ENCODE measurements at regions not wholly inside any gene's neighbourhood (a gene's known extent, or its start where the extent isn't known, plus 50 kb on each side); places are given as distances from the start of the nearest gene placed in this dataset.

GRCh38 chr1:90502696-90503095 is 214.4 kb downstream of the BARHL2 start:
- H3K9ac ChIP-seq (ENCODE audit: low read length): no peak overlapping the region
- H3K4me1 ChIP-seq (ENCODE audit: insufficient read depth, low read length, severe bottlenecking): no peaks in the 10 kb centered on the region
- H3K9me2 ChIP-seq (ENCODE audit: low read depth, low read length): no peaks in the 10 kb centered on the region
- no peaks in the 10 kb centered on the region for H3F3A ChIP-seq (ENCODE audit: insufficient read depth, low read length)
- no peaks in the 10 kb centered on the region for H3K79me2 ChIP-seq (ENCODE audit: insufficient read depth, low read length)
- no peak overlapping the region for H2AFZ ChIP-seq (ENCODE audit: low read length)
- H3K4me2 ChIP-seq (ENCODE audit: low read length): no peak overlapping the region
- no peaks in the 10 kb centered on the region for H4K20me1 ChIP-seq (ENCODE audit: insufficient read depth, low read length)
- no peak overlapping the region for H3K27ac ChIP-seq (ENCODE audit: low read depth, low read length, poor library complexity, severe bottlenecking)
- 0 out of 2 replicates have a peak, but pooled peaks cover 6% of the 10 kb centered on the region for H3K27me3 ChIP-seq (ENCODE audit: insufficient read depth, low read length)
- H3K4me3 ChIP-seq (ENCODE audit: low read depth, low read length, poor library complexity, severe bottlenecking): no peak overlapping the region
- no peaks in the 10 kb centered on the region for H3K36me3 ChIP-seq (ENCODE audit: insufficient read depth, low read length)
- TF ChIP-seq EZH2 (IDR thresholded peaks at IDR 0.05; ENCODE audit: borderline replicate concordance, low read length) (no peak), CTCF (IDR thresholded peaks at IDR 0.05; ENCODE audit: low read length) (no peak)
- no peaks in the 10 kb centered on the region for H3K9me3 ChIP-seq (ENCODE audit: low read length)

DNA sequence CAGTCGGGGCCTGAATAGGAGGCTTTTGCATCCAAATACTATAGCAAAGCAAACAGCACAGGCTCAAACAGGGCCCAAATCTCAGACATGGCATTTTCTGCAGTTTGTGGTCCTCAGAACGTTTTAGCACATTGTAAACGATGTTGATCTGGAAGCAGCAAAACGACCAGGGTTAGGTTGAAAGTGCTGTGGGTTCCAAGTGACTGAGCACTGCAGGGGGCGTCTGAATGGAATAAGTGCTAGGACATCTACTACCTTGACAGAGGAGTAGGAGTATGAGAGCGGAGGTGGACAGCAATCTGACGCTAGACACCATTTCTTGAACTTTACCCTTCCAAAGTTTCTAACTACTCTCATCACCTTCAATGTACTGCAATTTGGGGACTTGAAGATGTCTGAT is 214.9 kb downstream of the BARHL2 start:
- Histone ChIP-seq H3K9me3 (ENCODE audit: low read length) (no peaks in the 10 kb centered on the region), H3K27me3 (ENCODE audit: insufficient read depth, low read length) (0 out of 2 replicates have a peak, but pooled peaks cover 6% of the 10 kb centered on the region), H3K36me3 (ENCODE audit: insufficient read depth, low read length) (no peaks in the 10 kb centered on the region), H4K20me1 (ENCODE audit: insufficient read depth, low read length) (no peaks in the 10 kb centered on the region), H2AFZ (ENCODE audit: low read length) (no peak overlapping the region), H3K79me2 (ENCODE audit: insufficient read depth, low read length) (no peaks in the 10 kb centered on the region), H3K4me2 (ENCODE audit: low read length) (no peak overlapping the region), H3K27ac (ENCODE audit: low read depth, low read length, poor library complexity, severe bottlenecking) (no peak overlapping the region), H3K9ac (ENCODE audit: low read length) (no peak overlapping the region), H3K4me3 (ENCODE audit: low read depth, low read length, poor library complexity, severe bottlenecking) (no peak overlapping the region), H3K9me2 (ENCODE audit: low read depth, low read length) (no peaks in the 10 kb centered on the region), H3K4me1 (ENCODE audit: insufficient read depth, low read length, severe bottlenecking) (no peaks in the 10 kb centered on the region), H3F3A (ENCODE audit: insufficient read depth, low read length) (no peaks in the 10 kb centered on the region)
- TF ChIP-seq CTCF (IDR thresholded peaks at IDR 0.05; ENCODE audit: low read length) (0 out of 2 replicates have a peak, but pooled peaks have one; percentile 15), EZH2 (IDR thresholded peaks at IDR 0.05; ENCODE audit: borderline replicate concordance, low read length) (no peak)

GRCh38 chr1:90501281-90501680 is 215.8 kb downstream of the BARHL2 start:
- Histone ChIP-seq H3K36me3 (ENCODE audit: insufficient read depth, low read length) (no peaks in the 10 kb centered on the region), H3K9me3 (ENCODE audit: low read length) (no peaks in the 10 kb centered on the region), H3K4me2 (ENCODE audit: low read length) (no peak overlapping the region), H2AFZ (ENCODE audit: low read length) (no peak overlapping the region), H3K79me2 (ENCODE audit: insufficient read depth, low read length) (no peaks in the 10 kb centered on the region), H3K9me2 (ENCODE audit: low read depth, low read length) (no peaks in the 10 kb centered on the region), H3K9ac (ENCODE audit: low read length) (no peak overlapping the region), H4K20me1 (ENCODE audit: insufficient read depth, low read length) (no peaks in the 10 kb centered on the region), H3K27ac (ENCODE audit: low read depth, low read length, poor library complexity, severe bottlenecking) (no peak overlapping the region), H3K27me3 (ENCODE audit: insufficient read depth, low read length) (0 out of 2 replicates have a peak, but pooled peaks cover 6% of the 10 kb centered on the region), H3K4me1 (ENCODE audit: insufficient read depth, low read length, severe bottlenecking) (no peaks in the 10 kb centered on the region), H3K4me3 (ENCODE audit: low read depth, low read length, poor library complexity, severe bottlenecking) (no peak overlapping the region), H3F3A (ENCODE audit: insufficient read depth, low read length) (no peaks in the 10 kb centered on the region)
- TF ChIP-seq EZH2 (IDR thresholded peaks at IDR 0.05; ENCODE audit: borderline replicate concordance, low read length): no peak
- TF ChIP-seq CTCF (IDR thresholded peaks at IDR 0.05; ENCODE audit: low read length): no peak
